ENCODE measurements at regions not wholly inside any gene's neighbourhood (a gene's known extent, or its start where the extent isn't known, plus 50 kb on each side); places are given as distances from the start of the nearest gene placed in this dataset.

GRCh38 chr3:73801444-73801843 is 176.7 kb upstream of the PDZRN3 start:
- TF ChIP-seq CTCF (conservative IDR thresholded peaks at IDR 0.05) = no peak

GRCh38 chr3:73797311-73797710 is 172.6 kb upstream of the PDZRN3 start:
- no peak overlapping the region for H3K27ac ChIP-seq
- TF ChIP-seq CTCF (conservative IDR thresholded peaks at IDR 0.05) = no peak

More at GRCh38 chr3:73801444-73801843, 176.7 kb upstream of the PDZRN3 start:
- no peak overlapping the region for H3K27ac ChIP-seq

GRCh38 chr3:73796382-73796781 is 171.6 kb upstream of the PDZRN3 start:
- TF ChIP-seq CTCF (conservative IDR thresholded peaks at IDR 0.05) = no peak

GRCh38 chr3:73791356-73791755 is 166.6 kb upstream of the PDZRN3 start:
- no peak for TF ChIP-seq CTCF (conservative IDR thresholded peaks at IDR 0.05)

More at GRCh38 chr3:73796382-73796781, 171.6 kb upstream of the PDZRN3 start:
- H3K27ac ChIP-seq = no peak overlapping the region

GRCh38 chr3:73789825-73790444 is 165.2 kb upstream of the PDZRN3 start:
- TF ChIP-seq CTCF (conservative IDR thresholded peaks at IDR 0.05) = no peak
- H3K27ac ChIP-seq = no peak overlapping the region

More at GRCh38 chr3:73791356-73791755, 166.6 kb upstream of the PDZRN3 start:
- no peak overlapping the region for H3K27ac ChIP-seq

GRCh38 chr3:73787620-73788019 is 162.9 kb upstream of the PDZRN3 start:
- no peak overlapping the region for H3K27ac ChIP-seq
- no peak for TF ChIP-seq CTCF (conservative IDR thresholded peaks at IDR 0.05)

- no peak for TF ChIP-seq CTCF (conservative IDR thresholded peaks at IDR 0.05)
- no peak overlapping the region for H3K27ac ChIP-seq
Observed at GRCh38 chr3:73786998-73787397, 162.3 kb upstream of the PDZRN3 start.
